ENCODE measurements at regions not wholly inside any gene's neighbourhood (a gene's known extent, or its start where the extent isn't known, plus 50 kb on each side); places are given as distances from the start of the nearest gene placed in this dataset.

DNA sequence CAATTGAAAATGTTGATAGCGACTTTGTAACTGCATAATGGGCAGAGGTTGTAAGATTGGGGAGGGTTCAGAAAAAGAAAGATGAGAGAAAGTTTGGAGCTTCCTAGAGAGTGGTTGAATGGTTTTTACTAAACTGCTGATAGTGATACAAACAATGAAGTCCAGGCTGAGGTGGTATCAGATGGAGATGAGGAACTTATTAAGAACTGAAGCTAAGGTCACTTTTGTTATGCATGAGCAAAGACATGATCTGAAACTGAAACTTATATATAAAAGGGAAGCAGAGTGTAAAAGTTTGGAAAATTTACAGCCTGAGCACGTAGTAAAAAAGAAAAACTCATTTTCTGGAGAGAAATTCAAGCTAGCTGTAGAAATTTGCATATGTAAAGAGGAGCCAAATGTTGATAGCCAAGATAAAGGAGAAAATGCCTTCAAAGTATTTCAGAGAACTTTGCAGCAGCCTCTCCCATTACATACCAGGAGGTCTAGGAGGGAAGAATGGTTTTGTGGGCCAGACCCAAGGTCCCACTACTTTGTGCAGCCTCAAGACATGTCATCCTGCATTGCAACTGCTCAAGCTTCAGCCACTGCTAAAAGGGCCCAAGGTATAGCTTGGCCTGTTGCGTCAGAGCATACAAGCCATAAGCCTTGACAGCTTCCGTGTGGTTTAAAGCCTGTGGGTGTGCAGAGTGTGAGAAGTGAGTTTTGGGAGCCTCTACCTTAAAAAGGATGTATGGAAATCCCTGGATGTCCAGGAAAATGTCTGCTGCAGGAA is 843.9 kb downstream of the AMY1C start:
- in situ Hi-C loops (cut with MboI; ENCODE audit: low sequenced_read_pairs, unreplicated experiment), result no loop called here
- TF ChIP-seq, protein P1, sequence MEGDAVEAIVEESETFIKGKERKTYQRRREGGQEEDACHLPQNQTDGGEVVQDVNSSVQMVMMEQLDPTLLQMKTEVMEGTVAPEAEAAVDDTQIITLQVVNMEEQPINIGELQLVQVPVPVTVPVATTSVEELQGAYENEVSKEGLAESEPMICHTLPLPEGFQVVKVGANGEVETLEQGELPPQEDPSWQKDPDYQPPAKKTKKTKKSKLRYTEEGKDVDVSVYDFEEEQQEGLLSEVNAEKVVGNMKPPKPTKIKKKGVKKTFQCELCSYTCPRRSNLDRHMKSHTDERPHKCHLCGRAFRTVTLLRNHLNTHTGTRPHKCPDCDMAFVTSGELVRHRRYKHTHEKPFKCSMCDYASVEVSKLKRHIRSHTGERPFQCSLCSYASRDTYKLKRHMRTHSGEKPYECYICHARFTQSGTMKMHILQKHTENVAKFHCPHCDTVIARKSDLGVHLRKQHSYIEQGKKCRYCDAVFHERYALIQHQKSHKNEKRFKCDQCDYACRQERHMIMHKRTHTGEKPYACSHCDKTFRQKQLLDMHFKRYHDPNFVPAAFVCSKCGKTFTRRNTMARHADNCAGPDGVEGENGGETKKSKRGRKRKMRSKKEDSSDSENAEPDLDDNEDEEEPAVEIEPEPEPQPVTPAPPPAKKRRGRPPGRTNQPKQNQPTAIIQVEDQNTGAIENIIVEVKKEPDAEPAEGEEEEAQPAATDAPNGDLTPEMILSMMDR (IDR thresholded peaks at IDR 0.05; ENCODE audit: borderline replicate concordance, control extremely low read depth, extremely low read depth, insufficient read depth, missing control alignments), result no peak
- DNase-seq (ENCODE audit: low spot score), result no peak

DNA sequence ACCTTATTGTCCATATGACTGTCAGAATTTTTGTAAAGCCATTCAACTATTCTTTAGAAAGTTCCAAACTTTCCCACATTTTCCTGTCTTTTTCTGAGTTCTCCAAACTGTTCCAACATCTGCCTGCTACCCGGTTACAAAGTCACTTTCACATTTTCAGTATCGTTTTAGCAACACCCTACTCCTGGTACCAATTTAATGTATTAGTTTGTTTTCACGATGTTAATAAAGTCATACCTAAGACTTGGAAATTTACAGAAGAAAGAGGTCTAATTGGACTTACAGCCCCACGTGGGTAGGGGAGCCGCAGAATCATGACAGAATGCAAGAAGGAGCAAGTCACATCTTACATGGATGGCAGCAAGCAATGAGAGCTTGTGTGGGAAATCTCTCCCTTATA is 867.8 kb downstream of the AMY1C start:
- in situ Hi-C loops (cut with MboI; ENCODE audit: low sequenced_read_pairs, unreplicated experiment), result no loop called here
- TF ChIP-seq, protein P1 (IDR thresholded peaks at IDR 0.05; ENCODE audit: borderline replicate concordance, control extremely low read depth, extremely low read depth, insufficient read depth, missing control alignments), result no peak
- no peak for DNase-seq (ENCODE audit: low spot score)

DNA sequence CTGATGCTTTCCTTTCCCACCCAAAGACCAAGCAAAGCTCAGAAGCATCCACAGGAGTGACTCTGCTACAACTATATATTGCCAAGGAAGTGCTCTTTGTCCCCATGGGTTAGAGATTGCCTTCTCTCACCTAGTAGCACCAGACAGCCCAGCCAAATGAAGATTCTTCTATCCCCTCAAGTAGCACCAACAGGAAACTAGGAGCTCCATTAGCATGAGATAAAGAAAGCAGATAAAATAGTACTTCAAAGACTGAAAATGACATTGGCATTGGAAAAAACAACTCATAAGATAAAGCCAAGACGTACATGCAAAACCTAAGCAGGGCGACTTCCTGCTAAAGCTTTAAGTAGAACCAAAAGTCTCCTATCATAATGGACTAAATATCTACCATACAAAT is 871.5 kb downstream of the AMY1C start:
- DNase-seq (ENCODE audit: low spot score), result no peak
- TF ChIP-seq, protein P1 (IDR thresholded peaks at IDR 0.05; ENCODE audit: borderline replicate concordance, control extremely low read depth, extremely low read depth, insufficient read depth, missing control alignments), result no peak
- in situ Hi-C loops (cut with MboI; ENCODE audit: low sequenced_read_pairs, unreplicated experiment), result no loop called here

DNA sequence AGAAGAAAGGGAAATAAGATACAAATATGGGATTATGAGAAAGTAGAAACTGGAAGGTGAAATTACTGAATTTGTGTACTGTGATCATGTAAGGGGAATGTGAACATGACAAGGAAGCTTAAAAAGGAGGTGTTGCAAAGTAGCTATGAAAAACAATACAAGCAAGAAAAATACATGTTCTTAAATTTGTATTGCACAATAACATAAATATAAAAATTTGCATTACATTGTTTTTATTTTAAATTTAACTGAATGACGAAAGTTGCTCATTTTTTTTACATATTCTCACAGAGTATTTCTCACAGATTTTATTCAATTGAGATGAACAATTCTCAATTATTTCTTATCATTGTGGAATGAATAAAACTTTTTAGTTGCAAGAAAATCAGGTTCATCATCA is 874.8 kb downstream of the AMY1C start:
- DNase-seq (ENCODE audit: low spot score), result no peak
- in situ Hi-C loops (cut with MboI; ENCODE audit: low sequenced_read_pairs, unreplicated experiment), result no loop called here
- TF ChIP-seq, protein P1 (IDR thresholded peaks at IDR 0.05; ENCODE audit: borderline replicate concordance, control extremely low read depth, extremely low read depth, insufficient read depth, missing control alignments), result no peak

DNA sequence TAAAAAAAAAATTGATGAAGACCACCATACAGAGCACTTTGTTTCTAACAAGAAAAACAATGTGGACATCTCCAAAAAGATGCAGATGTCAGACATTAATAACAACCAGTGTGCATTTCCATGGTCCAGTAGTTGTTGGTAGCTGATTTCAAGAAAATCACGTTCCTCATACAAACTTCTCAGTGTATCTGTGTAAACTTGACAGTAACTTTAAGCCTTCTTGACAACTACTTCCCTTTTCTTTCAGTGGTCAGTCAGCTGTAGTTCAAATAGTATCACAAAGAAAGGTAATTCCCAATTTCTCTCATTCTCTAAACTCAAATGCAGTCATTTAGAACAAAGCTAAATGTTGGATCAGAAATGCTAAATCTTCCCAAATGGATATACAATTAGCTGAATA is 879.9 kb downstream of the AMY1C start:
- TF ChIP-seq, protein P1 (IDR thresholded peaks at IDR 0.05; ENCODE audit: borderline replicate concordance, control extremely low read depth, extremely low read depth, insufficient read depth, missing control alignments), result no peak
- no peak for DNase-seq (ENCODE audit: low spot score)
- in situ Hi-C loops (cut with MboI; ENCODE audit: low sequenced_read_pairs, unreplicated experiment), result no loop called here

DNA sequence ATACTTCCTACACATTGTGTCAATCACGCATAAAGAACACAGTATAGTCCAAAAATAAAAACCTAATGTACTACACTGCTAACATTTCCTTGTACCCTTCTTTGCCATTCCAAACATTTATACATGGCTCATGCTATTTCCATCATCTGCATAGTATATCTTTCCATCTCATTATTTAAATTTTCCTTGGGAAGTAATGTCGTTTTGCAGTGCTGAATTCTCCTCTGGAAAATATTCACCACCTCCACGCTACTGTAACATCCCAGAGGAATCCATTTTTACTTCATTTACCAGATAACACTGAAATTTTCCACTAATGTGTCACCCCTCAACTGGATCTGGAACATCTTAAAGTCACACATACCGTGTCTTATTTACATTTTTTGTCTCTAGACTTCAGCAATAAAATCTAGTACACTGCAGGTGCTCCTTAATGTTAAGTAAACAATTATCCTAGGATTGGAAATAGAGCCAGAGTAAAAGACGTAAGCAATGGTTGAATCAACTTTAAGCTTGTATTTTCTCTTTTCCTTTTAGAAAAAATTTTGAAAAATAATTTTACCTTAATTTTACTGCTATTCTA is 881.0 kb downstream of the AMY1C start:
- in situ Hi-C loops (cut with MboI; ENCODE audit: low sequenced_read_pairs, unreplicated experiment), result no loop called here
- DNase-seq (ENCODE audit: low spot score), result no peak
- TF ChIP-seq, protein P1 (IDR thresholded peaks at IDR 0.05; ENCODE audit: borderline replicate concordance, control extremely low read depth, extremely low read depth, insufficient read depth, missing control alignments), result no peak

All from GM13976 (cell line).